Hepatic stellate cell (primary cell): ENCODE measurements at regions not wholly inside any gene's neighbourhood (a gene's known extent, or its start where the extent isn't known, plus 50 kb on each side); places are given as distances from the start of the nearest gene placed in this dataset.
"Not testable (repeated sequence)": the region's sequence is repeated elsewhere in the genome, so short reads cannot be mapped to it uniquely, and the experiment has no call there.

Experiments
- DNase-seq: peaks from one replicate; pipeline ENCODE4 v3.0.0; 2011; ENCODE audit warnings: low spot score

- no peak for DNase-seq
Measured at GRCh38 chr20:4468114-4468513, 218.1 kb upstream of the PRNP start.

GRCh38 chr20:4465855-4466545, 216.9 kb upstream of the ADRA1D start:
- DNase-seq = no peak

GRCh38 chr20:4465212-4465611, 216.1 kb upstream of the ADRA1D start:
- DNase-seq = no peak

GRCh38 chr20:4462801-4463200, 213.7 kb upstream of the ADRA1D start:
- not testable (repeated sequence) for DNase-seq

- DNase-seq = no peak
Measured at GRCh38 chr20:4459081-4459480, 210.0 kb upstream of the ADRA1D start.

GRCh38 chr20:4457566-4458543, 208.8 kb upstream of the ADRA1D start:
- no peak for DNase-seq

- DNase-seq = no peak
Measured at GRCh38 chr20:4455996-4456395, 206.9 kb upstream of the ADRA1D start.

- DNase-seq = no peak
Measured at GRCh38 chr20:4455301-4455701, 206.2 kb upstream of the ADRA1D start.

- DNase-seq = no peak
Measured at GRCh38 chr20:4454111-4454510, 205.0 kb upstream of the ADRA1D start.

- DNase-seq = no peak
Measured at GRCh38 chr20:4453359-4453758, 204.3 kb upstream of the ADRA1D start.

- DNase-seq = no peak
Measured at GRCh38 chr20:4451487-4452081, 202.5 kb upstream of the ADRA1D start.

- DNase-seq = no peak
Measured at GRCh38 chr20:4449957-4450715, 201.0 kb upstream of the ADRA1D start.

GRCh38 chr20:4445784-4446183, 196.7 kb upstream of the ADRA1D start:
- DNase-seq = no peak

- DNase-seq = no peak
Measured at GRCh38 chr20:4445331-4445730, 196.2 kb upstream of the ADRA1D start.

GRCh38 chr20:4444404-4444803, 195.3 kb upstream of the ADRA1D start:
- DNase-seq = no peak

- no peak for DNase-seq
Measured at GRCh38 chr20:4443016-4443415, 193.9 kb upstream of the ADRA1D start.

GRCh38 chr20:4441871-4442270, 192.8 kb upstream of the ADRA1D start:
- no peak for DNase-seq

- DNase-seq = no peak
Measured at GRCh38 chr20:4441191-4441590, 192.1 kb upstream of the ADRA1D start.

GRCh38 chr20:4439461-4439860, 190.4 kb upstream of the ADRA1D start:
- no peak for DNase-seq

- no peak for DNase-seq
Measured at GRCh38 chr20:4437131-4437530, 188.0 kb upstream of the ADRA1D start.

- no peak for DNase-seq
Measured at GRCh38 chr20:4435671-4436455, 186.8 kb upstream of the ADRA1D start.
